ENCODE measurements at regions not wholly inside any gene's neighbourhood (a gene's known extent, or its start where the extent isn't known, plus 50 kb on each side); places are given as distances from the start of the nearest gene placed in this dataset.
"Not testable (repeated sequence)": the region's sequence is repeated elsewhere in the genome, so short reads cannot be mapped to it uniquely, and the experiment has no call there.

DNA sequence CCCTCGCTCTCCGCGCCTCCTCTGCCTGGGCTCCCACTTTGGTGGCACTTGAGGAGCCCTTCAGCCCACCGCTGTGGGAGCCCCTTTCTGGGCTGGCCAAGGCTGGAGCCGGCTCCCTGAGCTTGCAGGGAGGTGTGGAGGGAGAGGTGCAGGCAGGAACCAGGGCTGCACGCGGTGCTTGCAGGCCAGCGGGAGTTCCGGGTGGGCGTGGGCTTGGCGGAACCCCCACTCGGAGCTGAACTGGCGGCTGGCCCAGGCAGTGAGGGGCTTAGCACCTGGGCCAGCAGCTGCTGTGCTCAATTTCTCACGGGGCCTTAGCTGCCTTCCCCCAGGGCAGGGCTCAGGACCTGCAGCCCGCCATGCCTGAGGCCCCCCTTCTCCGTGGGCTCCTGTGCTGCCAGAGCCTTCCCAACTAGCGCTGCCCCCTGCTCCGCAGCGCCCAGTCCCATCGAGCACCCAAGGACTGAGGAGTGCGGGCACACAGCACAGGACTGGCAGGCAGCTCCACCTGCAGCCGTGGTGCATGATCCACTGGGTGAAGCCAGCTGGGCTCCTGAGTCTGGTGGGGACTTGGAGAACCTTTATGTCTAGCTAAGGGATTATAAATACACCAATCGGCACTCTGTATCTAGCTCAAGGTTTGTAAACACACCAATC lies 200.2 kb upstream of the RIMS1 start:
- H3K27ac ChIP-seq; H3K4me1 ChIP-seq (replicated peaks in 1 of 2); in situ Hi-C loops (cut with MboI; ENCODE audit: low pct_unique_long_range_greater_than_20kb in 2 of 9, low sequenced_read_pairs in 9 of 9, unreplicated experiment in 9 of 9); ATAC-seq (replicated peaks in 6 of 8); H3K4me3 ChIP-seq: not testable (repeated sequence)
- 40 to 100% (median 85%) methylated on average over 1 to 9 of the region's 23 CpGs; no CpG with 5 or more reads in 6 of the 10 experiments for WGBS, 10 experiments

DNA sequence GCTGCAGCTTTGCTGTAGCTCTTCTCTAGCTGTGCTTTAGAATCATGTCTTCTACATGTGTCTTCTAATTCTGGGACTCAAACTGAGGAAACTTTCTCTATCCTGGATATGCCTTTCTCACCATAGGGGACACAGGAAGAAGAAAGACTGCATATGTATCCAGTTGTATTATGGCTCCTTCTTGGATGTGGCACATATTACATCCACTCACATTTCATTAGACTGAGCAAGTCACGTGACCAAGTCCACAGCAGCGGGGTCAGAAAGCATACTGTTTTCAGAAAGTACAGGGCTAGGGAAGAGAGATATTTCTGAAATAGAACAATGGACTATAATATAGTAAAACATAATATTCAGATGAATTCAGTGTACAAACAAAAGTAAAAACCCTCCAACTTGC lies 187.6 kb upstream of the RIMS1 start:
- Histone ChIP-seq H3K4me1 (replicated peaks in 1 of 2) (no peaks in the 10 kb centered on the region), H3K27ac (no peak overlapping the region), H3K4me3 (no peak overlapping the region)
- in situ Hi-C loops (cut with MboI; ENCODE audit: low pct_unique_long_range_greater_than_20kb in 2 of 9, low sequenced_read_pairs in 9 of 9, unreplicated experiment in 9 of 9) = no loop called here
- no peak for ATAC-seq (replicated peaks in 6 of 8)
- 10 to 100% (median 73%) methylated on average over 1 to 2 of the region's 2 CpGs; no CpG with 5 or more reads in 2 of the 10 experiments for WGBS, 10 experiments

DNA sequence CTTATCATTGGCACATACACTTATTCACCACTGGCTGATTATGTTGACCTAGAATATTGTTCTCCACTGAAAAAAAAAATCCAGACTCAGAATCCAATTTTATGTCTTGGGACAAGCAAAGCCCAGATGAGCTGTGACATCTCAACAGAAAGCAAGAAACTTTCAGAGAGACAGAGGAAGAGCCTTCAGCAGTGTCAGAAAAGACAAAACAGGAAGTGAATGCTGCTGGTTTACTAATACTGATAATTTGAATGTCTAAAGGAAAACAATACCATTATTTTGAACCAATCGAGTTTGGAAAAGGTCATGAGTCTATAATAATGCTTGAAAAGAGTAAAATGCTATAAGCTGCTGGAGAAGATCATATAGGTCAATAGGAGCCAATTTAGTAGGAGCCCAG lies 179.8 kb upstream of the RIMS1 start:
- in situ Hi-C loops (cut with MboI; ENCODE audit: low pct_unique_long_range_greater_than_20kb in 2 of 9, low sequenced_read_pairs in 9 of 9, unreplicated experiment in 9 of 9) = no loop called here
- no peak for ATAC-seq (replicated peaks in 6 of 8)
- H3K27ac ChIP-seq = no peak overlapping the region
- no peak overlapping the region for H3K4me3 ChIP-seq
- 0 to 50% (median 17%) methylated on average over 1 of the region's 1 CpG; no CpG with 5 or more reads in 1 of the 10 experiments for WGBS, 10 experiments
- no peaks in the 10 kb centered on the region for H3K4me1 ChIP-seq (replicated peaks in 1 of 2)

DNA sequence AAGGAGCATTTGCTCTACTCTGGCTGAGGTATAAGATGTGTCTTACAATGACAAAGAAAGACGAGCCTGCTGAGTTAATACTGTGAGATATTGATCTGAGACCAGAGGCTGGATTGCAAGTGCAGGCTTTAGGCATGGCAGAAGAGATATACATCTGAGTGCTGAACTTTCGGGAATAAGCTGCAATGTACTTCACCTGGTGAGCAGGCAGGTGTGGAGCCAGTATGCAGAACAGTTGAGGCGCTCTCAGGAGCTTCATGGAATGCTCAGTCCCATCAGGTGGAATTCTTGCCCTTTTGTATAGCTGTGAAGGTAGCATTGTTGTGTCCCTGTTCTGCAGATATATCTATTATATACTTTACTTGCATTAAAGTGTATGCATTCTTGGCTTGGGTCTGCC lies 179.3 kb upstream of the RIMS1 start:
- in situ Hi-C loops (cut with MboI; ENCODE audit: low pct_unique_long_range_greater_than_20kb in 2 of 9, low sequenced_read_pairs in 9 of 9, unreplicated experiment in 9 of 9) = no loop called here
- Histone ChIP-seq H3K4me3 (no peak overlapping the region), H3K27ac (no peak overlapping the region), H3K4me1 (replicated peaks in 1 of 2) (no peaks in the 10 kb centered on the region)
- WGBS, 10 experiments = 0 to 100% (median 70%) methylated on average over 1 to 3 of the region's 3 CpGs
- ATAC-seq (replicated peaks in 6 of 8) = no peak

DNA sequence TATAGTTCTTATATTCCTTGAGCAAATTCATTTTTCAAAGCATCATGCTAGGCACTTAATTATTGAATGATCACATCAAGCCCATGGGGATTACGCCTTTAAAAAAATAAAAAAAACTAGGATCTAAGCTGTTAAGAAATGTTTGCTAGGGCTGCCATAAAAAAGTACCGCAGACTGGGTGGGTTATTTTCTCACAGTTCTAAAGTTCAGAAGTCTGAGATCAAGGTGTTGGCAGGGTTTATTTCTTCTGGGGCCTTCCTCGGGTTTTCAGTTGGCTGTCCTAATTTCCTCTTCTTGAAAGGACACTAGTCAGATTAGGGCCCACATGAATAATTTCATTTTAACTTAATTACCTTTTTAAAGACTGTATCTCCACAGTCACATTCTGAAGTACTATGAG lies 165.6 kb upstream of the RIMS1 start:
- ATAC-seq (replicated peaks in 6 of 8) = no peak
- no peaks in the 10 kb centered on the region for H3K4me1 ChIP-seq (replicated peaks in 1 of 2)
- no peak overlapping the region for H3K27ac ChIP-seq
- H3K4me3 ChIP-seq = no peak overlapping the region
- in situ Hi-C loops (cut with MboI; ENCODE audit: low pct_unique_long_range_greater_than_20kb in 2 of 9, low sequenced_read_pairs in 9 of 9, unreplicated experiment in 9 of 9) = no loop called here
- 0 to 100% (median 67%) methylated on average over 1 to 3 of the region's 3 CpGs; no CpG with 5 or more reads in 1 of the 10 experiments for WGBS, 10 experiments

DNA sequence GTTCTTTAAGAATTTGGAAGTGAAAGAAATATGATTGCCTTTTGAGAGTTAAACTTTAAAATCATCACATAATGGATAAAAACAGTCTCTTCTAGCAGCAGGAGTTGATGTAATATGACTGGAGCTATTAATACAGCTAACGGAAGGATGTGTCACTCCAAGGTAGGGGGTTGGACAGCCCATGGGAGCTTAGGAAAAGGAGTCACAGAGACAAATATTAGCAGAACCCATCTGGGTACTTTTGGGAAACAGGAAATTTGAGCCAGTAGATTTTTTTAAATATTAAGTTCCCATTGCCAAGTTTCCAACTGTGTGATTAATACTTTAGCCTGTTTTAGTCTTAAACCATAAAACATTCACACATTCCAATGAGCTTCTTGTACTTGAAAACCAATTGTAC lies 164.7 kb upstream of the RIMS1 start:
- Histone ChIP-seq H3K4me3 (no peak overlapping the region), H3K4me1 (replicated peaks in 1 of 2) (no peaks in the 10 kb centered on the region), H3K27ac (no peak overlapping the region)
- in situ Hi-C loops (cut with MboI; ENCODE audit: low pct_unique_long_range_greater_than_20kb in 2 of 9, low sequenced_read_pairs in 9 of 9, unreplicated experiment in 9 of 9) = no loop called here
- no peak for ATAC-seq (replicated peaks in 6 of 8)
- WGBS, 10 experiments = 11 to 100% (median 84%) methylated on average over 1 of the region's 1 CpG; no CpG with 5 or more reads in 2 of the 10 experiments

DNA sequence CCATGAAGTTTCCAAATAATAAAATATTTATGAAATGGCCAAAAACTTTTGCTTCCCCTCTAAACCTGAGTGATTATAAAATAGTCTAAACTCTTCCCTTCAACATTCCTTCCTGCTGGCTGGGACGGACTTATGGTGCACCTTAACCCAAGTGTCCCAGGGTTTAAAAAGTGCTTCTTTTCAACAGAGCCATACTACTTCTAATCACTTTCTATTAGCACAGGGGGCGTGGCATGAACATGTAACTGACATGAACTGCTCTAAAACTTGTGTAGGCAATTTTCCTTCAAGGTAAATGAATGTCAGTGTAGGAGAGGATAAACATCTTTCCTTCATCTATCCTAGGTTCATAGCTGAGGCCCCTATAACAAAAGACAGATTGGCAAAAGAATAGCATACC lies 163.6 kb upstream of the RIMS1 start:
- in situ Hi-C loops (cut with MboI; ENCODE audit: low pct_unique_long_range_greater_than_20kb in 2 of 9, low sequenced_read_pairs in 9 of 9, unreplicated experiment in 9 of 9) = no loop called here
- ATAC-seq (replicated peaks in 6 of 8) = no peak
- no peaks in the 10 kb centered on the region for H3K4me1 ChIP-seq (replicated peaks in 1 of 2)
- no peak overlapping the region for H3K27ac ChIP-seq
- 0 to 93% (median 44%) methylated on average over 1 to 2 of the region's 2 CpGs; no CpG with 5 or more reads in 2 of the 10 experiments for WGBS, 10 experiments
- H3K4me3 ChIP-seq = no peak overlapping the region

DNA sequence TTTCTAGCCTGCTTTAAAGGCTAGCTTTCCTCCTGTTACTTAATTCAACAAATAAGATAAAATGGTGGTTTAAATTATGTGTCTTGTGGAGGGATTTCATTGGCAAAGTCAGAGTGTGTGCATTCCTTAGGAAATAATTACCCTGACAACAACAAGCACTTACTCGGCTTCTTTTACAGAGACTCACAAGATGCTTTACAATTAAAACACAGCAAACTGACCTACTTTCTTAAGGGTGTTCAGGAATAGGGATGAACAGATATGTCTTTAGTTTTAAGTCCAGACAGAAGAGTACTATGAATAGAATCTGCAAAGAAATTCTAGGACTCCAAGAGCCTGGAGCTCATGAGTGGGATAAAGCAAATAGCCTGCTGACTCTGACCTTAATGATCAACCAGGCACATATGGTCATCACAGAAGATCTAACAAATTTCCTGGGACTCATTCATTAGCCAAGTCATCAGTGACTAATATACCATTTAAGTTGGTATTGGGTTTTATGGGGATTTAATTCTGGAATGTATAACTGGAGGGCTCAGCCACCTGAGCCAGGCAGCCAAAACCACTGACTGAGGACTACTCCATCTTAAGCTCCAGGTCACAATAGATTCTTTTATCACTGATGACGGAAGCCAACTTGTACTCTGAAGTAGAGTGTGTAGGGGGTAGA lies 161.8 kb upstream of the RIMS1 start:
- no peak overlapping the region for H3K27ac ChIP-seq

DNA sequence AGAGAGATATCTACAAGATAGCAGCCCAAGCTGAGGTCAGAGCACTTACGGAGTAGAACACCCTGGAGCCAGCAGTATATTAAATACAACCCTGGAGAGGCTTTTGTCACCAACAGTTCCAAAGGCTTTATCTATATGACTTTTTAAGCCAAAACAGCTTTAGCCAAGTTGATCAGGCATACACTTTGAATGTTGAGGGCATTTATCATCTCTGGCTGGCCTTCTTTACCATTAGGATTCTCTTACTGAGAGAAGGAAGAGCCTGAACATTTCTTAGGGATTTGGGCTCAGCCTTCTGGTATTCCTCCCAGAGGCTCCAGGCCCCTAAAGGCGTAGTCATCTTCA lies 161.3 kb upstream of the RIMS1 start:
- ATAC-seq (replicated peaks in 6 of 8) = no peak
- Histone ChIP-seq H3K4me3 (no peak overlapping the region), H3K27ac (no peak overlapping the region), H3K4me1 (replicated peaks in 1 of 2) (no peaks in the 10 kb centered on the region)
- 31 to 100% (median 78%) methylated on average over 1 to 2 of the region's 2 CpGs; no CpG with 5 or more reads in 4 of the 10 experiments for WGBS, 10 experiments
- in situ Hi-C loops (cut with MboI; ENCODE audit: low pct_unique_long_range_greater_than_20kb in 2 of 9, low sequenced_read_pairs in 9 of 9, unreplicated experiment in 9 of 9) = no loop called here

More for the DNA sequence above, 161.8 kb upstream of the RIMS1 start:
- no peak for ATAC-seq (replicated peaks in 6 of 8)
- in situ Hi-C loops (cut with MboI; ENCODE audit: low pct_unique_long_range_greater_than_20kb in 2 of 9, low sequenced_read_pairs in 9 of 9, unreplicated experiment in 9 of 9) = no loop called here
- Histone ChIP-seq H3K4me3 (no peak overlapping the region), H3K4me1 (replicated peaks in 1 of 2) (no peaks in the 10 kb centered on the region)
- 0 to 87% (median 43%) methylated on average over 1 to 2 of the region's 2 CpGs; no CpG with 5 or more reads in 3 of the 10 experiments for WGBS, 10 experiments

DNA sequence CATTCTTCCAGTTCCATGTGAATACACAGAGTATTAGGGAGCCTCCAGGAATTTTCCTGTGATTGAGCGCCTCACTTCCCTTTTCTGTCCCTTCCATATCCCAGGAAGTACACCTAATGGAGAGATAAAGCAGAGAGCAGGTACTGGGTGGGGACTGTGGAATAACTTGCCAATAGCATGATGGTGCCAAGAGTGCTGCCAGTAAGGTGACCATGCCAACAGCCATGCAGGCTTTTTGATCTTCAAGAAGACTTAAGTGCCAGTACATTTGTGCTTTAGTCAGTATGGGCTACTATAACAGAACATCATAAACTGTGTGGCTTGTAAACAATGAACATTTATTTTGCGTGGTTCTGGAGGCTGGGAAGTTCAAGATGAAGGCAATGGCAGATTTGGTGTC lies 160.2 kb upstream of the RIMS1 start:
- Histone ChIP-seq H3K4me1 (replicated peaks in 1 of 2) (no peaks in the 10 kb centered on the region), H3K27ac (no peak overlapping the region), H3K4me3 (no peak overlapping the region)
- WGBS, 10 experiments = 60 to 100% (median 79%) methylated on average over 1 to 2 of the region's 2 CpGs; no CpG with 5 or more reads in 4 of the 10 experiments
- in situ Hi-C loops (cut with MboI; ENCODE audit: low pct_unique_long_range_greater_than_20kb in 2 of 9, low sequenced_read_pairs in 9 of 9, unreplicated experiment in 9 of 9) = no loop called here
- no peak for ATAC-seq (replicated peaks in 6 of 8)

DNA sequence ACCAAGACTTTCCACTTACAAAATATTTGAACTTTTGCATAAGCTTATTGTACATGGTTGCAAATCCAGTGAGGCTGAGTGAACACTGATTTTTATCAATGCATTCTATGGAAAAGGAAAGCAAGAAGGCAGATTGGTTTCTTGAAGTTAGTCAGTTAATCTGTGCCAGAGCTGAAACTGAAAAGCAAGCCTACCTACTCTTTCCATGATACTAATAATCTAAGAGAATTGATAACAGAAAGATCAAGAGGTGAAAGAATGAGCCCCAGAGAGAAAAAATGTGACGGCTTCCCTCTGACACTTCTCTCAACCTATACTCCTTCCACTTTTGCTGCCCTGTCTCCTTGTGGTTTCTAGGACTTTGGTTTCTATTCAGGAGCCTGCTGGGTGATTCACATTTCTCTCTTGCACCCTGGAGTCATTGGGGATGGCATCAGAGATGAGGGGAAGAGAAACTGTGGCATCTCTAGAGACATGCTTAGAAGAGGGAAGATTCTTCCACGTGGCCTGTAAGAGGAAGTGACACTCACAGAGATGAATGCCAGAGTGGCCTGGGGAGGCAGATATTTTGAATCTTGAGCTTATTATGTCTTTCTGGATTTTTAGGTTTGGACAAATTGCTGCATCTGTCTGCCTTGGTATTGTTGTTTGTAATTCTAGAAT lies 158.6 kb upstream of the RIMS1 start:
- WGBS, 10 experiments = 20 to 100% (median 71%) methylated on average over 1 to 2 of the region's 2 CpGs; no CpG with 5 or more reads in 3 of the 10 experiments
- ATAC-seq (replicated peaks in 6 of 8) = no peak

DNA sequence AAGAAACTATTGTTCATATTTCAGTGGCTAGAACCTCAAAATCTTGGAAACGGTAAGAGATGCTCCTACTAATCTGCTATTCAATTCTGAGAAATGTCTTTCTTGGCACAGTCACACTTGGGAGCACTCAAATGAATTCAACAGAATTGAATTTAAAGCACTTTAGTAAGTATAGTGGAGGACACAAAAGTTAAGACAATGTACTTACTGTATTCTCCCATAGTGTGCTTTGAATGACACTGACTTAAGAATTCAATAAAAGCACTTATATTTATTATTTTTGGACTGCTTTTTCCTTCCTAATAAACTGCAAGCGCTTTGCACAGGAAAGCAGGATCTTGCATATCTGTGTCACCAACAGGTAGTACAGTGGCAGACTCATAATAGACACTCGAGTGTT lies 156.1 kb upstream of the RIMS1 start:
- in situ Hi-C loops (cut with MboI; ENCODE audit: low pct_unique_long_range_greater_than_20kb in 2 of 9, low sequenced_read_pairs in 9 of 9, unreplicated experiment in 9 of 9) = no loop called here
- no peak for ATAC-seq (replicated peaks in 6 of 8)
- Histone ChIP-seq H3K4me1 (replicated peaks in 1 of 2) (no peaks in the 10 kb centered on the region), H3K27ac (no peak overlapping the region), H3K4me3 (no peak overlapping the region)
- 24 to 92% (median 83%) methylated on average over 1 to 3 of the region's 3 CpGs for WGBS, 10 experiments

More for the DNA sequence above, 158.6 kb upstream of the RIMS1 start:
- no peak overlapping the region for H3K4me3 ChIP-seq
- H3K27ac ChIP-seq = no peak overlapping the region
- no peaks in the 10 kb centered on the region for H3K4me1 ChIP-seq (replicated peaks in 1 of 2)
- in situ Hi-C loops (cut with MboI; ENCODE audit: low pct_unique_long_range_greater_than_20kb in 2 of 9, low sequenced_read_pairs in 9 of 9, unreplicated experiment in 9 of 9) = no loop called here

DNA sequence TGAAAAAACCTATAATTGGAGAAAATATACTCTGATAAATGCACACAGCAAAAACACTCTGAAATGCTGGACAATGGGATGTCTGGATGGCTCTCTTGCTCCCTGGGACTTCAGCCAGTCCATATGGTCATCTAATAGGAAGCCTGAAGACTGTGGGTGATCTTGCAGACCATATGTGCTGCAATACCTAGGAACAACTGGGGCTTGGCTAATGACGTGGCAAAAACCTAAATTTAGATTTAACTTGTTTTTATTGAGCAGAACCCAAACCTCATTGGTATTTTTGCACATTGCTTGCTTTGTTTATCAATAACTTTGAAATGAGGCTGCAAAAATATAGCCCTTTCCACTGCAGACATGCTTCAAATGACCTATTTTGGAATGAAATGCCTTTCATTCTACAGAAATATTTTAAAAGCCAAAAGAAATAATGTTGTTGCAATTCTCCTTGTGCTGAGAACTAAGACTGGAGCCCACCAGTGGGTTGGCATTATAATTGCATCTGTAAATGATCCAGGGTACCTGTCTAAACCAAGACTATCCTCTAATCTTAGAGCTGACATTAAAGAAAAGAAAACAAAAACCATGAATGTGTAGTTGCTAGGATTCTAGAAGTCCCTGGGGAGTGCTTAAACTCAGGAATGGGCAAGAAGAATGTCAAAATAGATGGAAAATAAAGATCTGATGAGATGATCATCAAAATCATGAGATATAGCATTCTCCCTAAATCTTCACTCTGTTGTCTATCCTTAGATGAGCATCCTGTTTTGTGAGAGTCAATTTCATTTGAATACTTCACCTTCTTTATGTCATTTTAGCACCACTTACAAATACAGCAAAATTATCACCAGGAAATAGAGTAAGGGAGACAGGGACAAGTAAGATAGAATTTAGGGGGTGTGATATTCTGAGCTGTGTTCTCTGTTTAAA lies 152.1 kb upstream of the RIMS1 start:
- ATAC-seq (replicated peaks in 6 of 8) = no peak
- no peak overlapping the region for H3K4me3 ChIP-seq
- H3K27ac ChIP-seq = no peak overlapping the region
- in situ Hi-C loops (cut with MboI; ENCODE audit: low pct_unique_long_range_greater_than_20kb in 2 of 9, low sequenced_read_pairs in 9 of 9, unreplicated experiment in 9 of 9) = no loop called here
- WGBS, 10 experiments = 0 to 100% (median 54%) methylated on average over 1 of the region's 1 CpG; no CpG with 5 or more reads in 2 of the 10 experiments
- H3K4me1 ChIP-seq (replicated peaks in 1 of 2) = no peaks in the 10 kb centered on the region
